ENCODE measurements at regions not wholly inside any gene's neighbourhood (a gene's known extent, or its start where the extent isn't known, plus 50 kb on each side); places are given as distances from the start of the nearest gene placed in this dataset.

DNA sequence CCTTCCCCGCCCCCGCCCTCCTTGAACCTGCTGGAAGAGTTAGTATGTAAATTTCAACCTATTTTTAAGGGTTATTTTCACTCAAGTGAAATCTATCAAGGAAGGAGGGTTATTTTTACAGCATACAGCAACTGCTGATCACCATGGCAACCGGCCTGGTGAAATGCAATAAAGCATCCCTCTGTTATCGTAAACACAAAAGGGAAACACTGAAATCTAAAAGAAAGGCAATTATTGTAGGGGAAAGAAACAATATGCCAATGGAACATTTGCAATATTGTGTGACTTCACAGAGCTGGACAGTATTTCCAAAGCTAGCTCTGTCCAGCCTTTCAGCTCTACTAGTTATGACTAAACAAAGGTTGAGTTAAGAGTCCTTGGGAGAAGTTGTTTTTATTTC, 588.3 kb upstream of the PBX1 start:
- H3K18ac ChIP-seq (ENCODE audit: low read depth, low read length): no peak overlapping the region
- H3K4me3 ChIP-seq (ENCODE audit: insufficient read depth, low read depth, low read length): no peak overlapping the region
- ChIA-PET CTCF (no interaction called here), POLR2A (ENCODE audit: unreplicated experiment) (no interaction called here)
- H3K4me1 ChIP-seq (ENCODE audit: control insufficient read depth, insufficient read depth, low read length): no peaks in the 10 kb centered on the region
- H4K91ac ChIP-seq (ENCODE audit: insufficient read depth, low read depth, low read length): no peak overlapping the region
- intact Hi-C loops (cut with micrococcal nuclease) (no loop called here), dilution Hi-C loops (cut with HindIII; ENCODE audit: low sequenced_read_pairs, unreplicated experiment) (no loop called here), in situ Hi-C loops (cut with MboI; ENCODE audit: low sequenced_read_pairs) (no loop called here)
- H3K4ac ChIP-seq (ENCODE audit: low read depth, low read length): no peak overlapping the region
- H2AFZ ChIP-seq (replicated peaks; ENCODE audit: low read length, poor library complexity): no peak overlapping the region
- no CpG with 5 or more reads among the region's 4 CpGs for WGBS, 2 experiments (ENCODE audit: extremely low coverage in 2 of 2, insufficient read length in 1 of 2)
- no peak overlapping the region for H2BK20ac ChIP-seq (ENCODE audit: low read depth, low read length)
- no peak for ATAC-seq (ENCODE audit: low read depth)
- H3K27me3 ChIP-seq (ENCODE audit: control insufficient read depth, insufficient read depth, low read length): no peaks in the 10 kb centered on the region
- H3K14ac ChIP-seq (replicated peaks; ENCODE audit: low read depth, low read length): no peak overlapping the region
- no TSS peak for BruUV-seq (replicated peaks)
- no peak for TF ChIP-seq SMC3 (IDR thresholded peaks at IDR 0.05; ENCODE audit: low read depth, low read length)
- TF ChIP-seq RAD21 (IDR thresholded peaks at IDR 0.05; ENCODE audit: low read length): no peak
- TF ChIP-seq FOS (IDR thresholded peaks at IDR 0.05; ENCODE audit: low read depth, low read length): no peak
- TF ChIP-seq, protein P1, sequence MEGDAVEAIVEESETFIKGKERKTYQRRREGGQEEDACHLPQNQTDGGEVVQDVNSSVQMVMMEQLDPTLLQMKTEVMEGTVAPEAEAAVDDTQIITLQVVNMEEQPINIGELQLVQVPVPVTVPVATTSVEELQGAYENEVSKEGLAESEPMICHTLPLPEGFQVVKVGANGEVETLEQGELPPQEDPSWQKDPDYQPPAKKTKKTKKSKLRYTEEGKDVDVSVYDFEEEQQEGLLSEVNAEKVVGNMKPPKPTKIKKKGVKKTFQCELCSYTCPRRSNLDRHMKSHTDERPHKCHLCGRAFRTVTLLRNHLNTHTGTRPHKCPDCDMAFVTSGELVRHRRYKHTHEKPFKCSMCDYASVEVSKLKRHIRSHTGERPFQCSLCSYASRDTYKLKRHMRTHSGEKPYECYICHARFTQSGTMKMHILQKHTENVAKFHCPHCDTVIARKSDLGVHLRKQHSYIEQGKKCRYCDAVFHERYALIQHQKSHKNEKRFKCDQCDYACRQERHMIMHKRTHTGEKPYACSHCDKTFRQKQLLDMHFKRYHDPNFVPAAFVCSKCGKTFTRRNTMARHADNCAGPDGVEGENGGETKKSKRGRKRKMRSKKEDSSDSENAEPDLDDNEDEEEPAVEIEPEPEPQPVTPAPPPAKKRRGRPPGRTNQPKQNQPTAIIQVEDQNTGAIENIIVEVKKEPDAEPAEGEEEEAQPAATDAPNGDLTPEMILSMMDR (conservative IDR thresholded peaks at IDR 0.05; ENCODE audit: low read depth, low read length): no peak
- TF ChIP-seq POLR2A (IDR thresholded peaks at IDR 0.05; ENCODE audit: low read depth, low read length): no peak
- TF ChIP-seq CEBPB (IDR thresholded peaks at IDR 0.05; ENCODE audit: low read depth, low read length): no peak
- no peak for TF ChIP-seq RCOR1 (IDR thresholded peaks at IDR 0.05; ENCODE audit: insufficient replicate concordance, low read length)
- no peaks in the 10 kb centered on the region for H3K36me3 ChIP-seq (ENCODE audit: control insufficient read depth, insufficient read depth, low read length)
- H4K20me1 ChIP-seq (ENCODE audit: insufficient read depth, low read length): no peaks in the 10 kb centered on the region
- H3K79me1 ChIP-seq (ENCODE audit: low read depth in 1 of 2, low read length in 2 of 2): no peaks in the 10 kb centered on the region
- no peak overlapping the region for H3K23ac ChIP-seq (ENCODE audit: low read depth, low read length)
- H4K5ac ChIP-seq (ENCODE audit: low read depth, low read length): no peak overlapping the region
- H2BK15ac ChIP-seq (ENCODE audit: low read depth, low read length): no peak overlapping the region
- H2BK120ac ChIP-seq (ENCODE audit: low read depth, low read length): no peak overlapping the region
- no peak overlapping the region for H2BK5ac ChIP-seq (ENCODE audit: low read depth, low read length, poor library complexity, severe bottlenecking)
- DNase-seq: no peak
- H2AK9ac ChIP-seq (replicated peaks; ENCODE audit: low read depth, low read length, poor library complexity): no peak overlapping the region
- H4K8ac ChIP-seq (ENCODE audit: low read depth in 2 of 2, low read length in 2 of 2): no peak overlapping the region
- no peak overlapping the region for H3K27ac ChIP-seq (ENCODE audit: insufficient read depth, low read length)
- no peak overlapping the region for H3K56ac ChIP-seq (ENCODE audit: extremely low read depth, insufficient read depth, low read length)
- H3K9ac ChIP-seq (ENCODE audit: low read depth, low read length): no peak overlapping the region
- no peaks in the 10 kb centered on the region for H3K9me1 ChIP-seq (ENCODE audit: insufficient read depth, low read length)
- no peaks in the 10 kb centered on the region for H3K9me3 ChIP-seq (ENCODE audit: control insufficient read depth, insufficient read depth, low read length)
- no peak overlapping the region for H3K4me2 ChIP-seq (ENCODE audit: low read depth, low read length)
- H2AK5ac ChIP-seq (ENCODE audit: low read depth, low read length): no peak overlapping the region

Measured in IMR-90 (cell line).